ENCODE measurements at regions not wholly inside any gene's neighbourhood (a gene's known extent, or its start where the extent isn't known, plus 50 kb on each side); places are given as distances from the start of the nearest gene placed in this dataset.

GRCh38 chr4:161182913-161183312 is 980.9 kb downstream of the FSTL5 start:
- H3K9me3 Mint-ChIP-seq (ENCODE audit: unreplicated experiment): no peaks in the 10 kb centered on the region
- no peak for DNase-seq (ENCODE audit: extremely low spot score, unreplicated experiment)
- H3K4me1 Mint-ChIP-seq (ENCODE audit: unreplicated experiment): peaks cover 2% of the 10 kb centered on the region
- no peaks in the 10 kb centered on the region for H3K36me3 Mint-ChIP-seq (ENCODE audit: unreplicated experiment)
- no peak overlapping the region for H3K27ac Mint-ChIP-seq (ENCODE audit: unreplicated experiment)
- H3K27me3 Mint-ChIP-seq (ENCODE audit: unreplicated experiment): no peaks in the 10 kb centered on the region
- TF ChIP-seq, protein P1, sequence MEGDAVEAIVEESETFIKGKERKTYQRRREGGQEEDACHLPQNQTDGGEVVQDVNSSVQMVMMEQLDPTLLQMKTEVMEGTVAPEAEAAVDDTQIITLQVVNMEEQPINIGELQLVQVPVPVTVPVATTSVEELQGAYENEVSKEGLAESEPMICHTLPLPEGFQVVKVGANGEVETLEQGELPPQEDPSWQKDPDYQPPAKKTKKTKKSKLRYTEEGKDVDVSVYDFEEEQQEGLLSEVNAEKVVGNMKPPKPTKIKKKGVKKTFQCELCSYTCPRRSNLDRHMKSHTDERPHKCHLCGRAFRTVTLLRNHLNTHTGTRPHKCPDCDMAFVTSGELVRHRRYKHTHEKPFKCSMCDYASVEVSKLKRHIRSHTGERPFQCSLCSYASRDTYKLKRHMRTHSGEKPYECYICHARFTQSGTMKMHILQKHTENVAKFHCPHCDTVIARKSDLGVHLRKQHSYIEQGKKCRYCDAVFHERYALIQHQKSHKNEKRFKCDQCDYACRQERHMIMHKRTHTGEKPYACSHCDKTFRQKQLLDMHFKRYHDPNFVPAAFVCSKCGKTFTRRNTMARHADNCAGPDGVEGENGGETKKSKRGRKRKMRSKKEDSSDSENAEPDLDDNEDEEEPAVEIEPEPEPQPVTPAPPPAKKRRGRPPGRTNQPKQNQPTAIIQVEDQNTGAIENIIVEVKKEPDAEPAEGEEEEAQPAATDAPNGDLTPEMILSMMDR (IDR thresholded peaks at IDR 0.05): no peak
- H3K4me3 Mint-ChIP-seq (ENCODE audit: unreplicated experiment): no peak overlapping the region

DNA sequence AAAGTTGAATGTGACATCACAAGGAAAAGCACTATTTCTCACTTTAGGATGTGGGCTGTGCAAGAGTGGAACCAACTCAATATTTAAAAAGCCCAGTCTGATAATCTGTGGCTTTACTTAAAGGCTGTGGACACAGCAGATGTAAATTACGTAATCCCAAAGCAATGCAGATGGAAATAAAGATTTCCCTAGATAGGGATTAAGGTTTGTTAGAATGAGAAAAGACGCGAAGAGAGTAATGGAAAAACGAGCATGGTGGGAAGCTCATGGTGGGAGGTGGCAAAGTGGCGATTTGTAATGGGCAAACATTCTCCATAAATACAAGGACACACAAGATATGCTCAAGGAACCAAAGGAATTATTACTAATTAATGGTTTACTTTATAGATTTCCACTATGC is 985.5 kb downstream of the FSTL5 start:
- no peak overlapping the region for H3K27ac Mint-ChIP-seq (ENCODE audit: unreplicated experiment)
- DNase-seq (ENCODE audit: extremely low spot score, unreplicated experiment): no peak
- no peaks in the 10 kb centered on the region for H3K4me1 Mint-ChIP-seq (ENCODE audit: unreplicated experiment)
- H3K4me3 Mint-ChIP-seq (ENCODE audit: unreplicated experiment): no peak overlapping the region
- no peaks in the 10 kb centered on the region for H3K27me3 Mint-ChIP-seq (ENCODE audit: unreplicated experiment)
- no peaks in the 10 kb centered on the region for H3K9me3 Mint-ChIP-seq (ENCODE audit: unreplicated experiment)
- TF ChIP-seq, protein P1 (IDR thresholded peaks at IDR 0.05): no peak
- no peaks in the 10 kb centered on the region for H3K36me3 Mint-ChIP-seq (ENCODE audit: unreplicated experiment)

GRCh38 chr4:161172396-161173026 is 991.3 kb downstream of the FSTL5 start:
- H3K27me3 Mint-ChIP-seq (ENCODE audit: unreplicated experiment): no peaks in the 10 kb centered on the region
- TF ChIP-seq, protein P1 (IDR thresholded peaks at IDR 0.05): no peak
- no peaks in the 10 kb centered on the region for H3K36me3 Mint-ChIP-seq (ENCODE audit: unreplicated experiment)

DNA sequence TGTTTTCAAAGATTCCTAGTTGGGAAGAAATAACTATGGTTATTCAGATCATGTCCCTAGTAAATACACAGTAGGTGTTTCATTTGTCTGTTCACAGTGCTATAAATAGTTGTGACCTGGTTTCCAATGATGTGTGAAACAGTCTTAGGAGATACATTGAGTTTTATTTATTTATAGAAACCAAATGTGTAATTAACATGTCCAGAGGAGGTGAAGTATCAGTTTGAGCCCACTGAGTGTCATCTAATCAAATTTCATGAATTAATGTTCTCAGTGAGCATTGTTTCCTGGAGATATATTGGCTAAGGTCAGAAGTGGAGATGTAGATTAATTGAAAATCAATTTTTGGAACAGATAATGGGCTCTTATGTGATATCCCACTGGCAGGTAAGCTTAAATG is 996.3 kb downstream of the FSTL5 start:
- TF ChIP-seq, protein P1 (IDR thresholded peaks at IDR 0.05): no peak
- H3K4me3 Mint-ChIP-seq (ENCODE audit: unreplicated experiment): no peak overlapping the region

More at GRCh38 chr4:161172396-161173026, 991.3 kb downstream of the FSTL5 start:
- no peaks in the 10 kb centered on the region for H3K9me3 Mint-ChIP-seq (ENCODE audit: unreplicated experiment)
- H3K27ac Mint-ChIP-seq (ENCODE audit: unreplicated experiment): no peak overlapping the region
- H3K4me3 Mint-ChIP-seq (ENCODE audit: unreplicated experiment): no peak overlapping the region
- H3K4me1 Mint-ChIP-seq (ENCODE audit: unreplicated experiment): no peaks in the 10 kb centered on the region
- DNase-seq (ENCODE audit: extremely low spot score, unreplicated experiment): no peak

GRCh38 chr4:161160718-161161117 is 1003.1 kb downstream of the FSTL5 start:
- DNase-seq (ENCODE audit: extremely low spot score, unreplicated experiment): no peak
- H3K27me3 Mint-ChIP-seq (ENCODE audit: unreplicated experiment): peaks cover 2% of the 10 kb centered on the region
- H3K4me3 Mint-ChIP-seq (ENCODE audit: unreplicated experiment): no peak overlapping the region
- no peak overlapping the region for H3K27ac Mint-ChIP-seq (ENCODE audit: unreplicated experiment)
- no peaks in the 10 kb centered on the region for H3K36me3 Mint-ChIP-seq (ENCODE audit: unreplicated experiment)
- no peaks in the 10 kb centered on the region for H3K4me1 Mint-ChIP-seq (ENCODE audit: unreplicated experiment)
- H3K9me3 Mint-ChIP-seq (ENCODE audit: unreplicated experiment): no peaks in the 10 kb centered on the region
- TF ChIP-seq, protein P1 (IDR thresholded peaks at IDR 0.05): no peak

More for the DNA sequence above, 996.3 kb downstream of the FSTL5 start:
- H3K4me1 Mint-ChIP-seq (ENCODE audit: unreplicated experiment): no peaks in the 10 kb centered on the region
- no peak overlapping the region for H3K27ac Mint-ChIP-seq (ENCODE audit: unreplicated experiment)
- no peak for DNase-seq (ENCODE audit: extremely low spot score, unreplicated experiment)
- no peaks in the 10 kb centered on the region for H3K9me3 Mint-ChIP-seq (ENCODE audit: unreplicated experiment)
- H3K27me3 Mint-ChIP-seq (ENCODE audit: unreplicated experiment): peaks cover 2% of the 10 kb centered on the region
- no peaks in the 10 kb centered on the region for H3K36me3 Mint-ChIP-seq (ENCODE audit: unreplicated experiment)

Measured in osteocyte (in vitro differentiated cells).